Astrocyte (in vitro differentiated cells and primary cell): ENCODE measurements at regions not wholly inside any gene's neighbourhood (a gene's known extent, or its start where the extent isn't known, plus 50 kb on each side); places are given as distances from the start of the nearest gene placed in this dataset.

ENCODE experiments used
- DNase-seq: peaks from one replicate; pipeline ENCODE4 v3.0.0-alpha.2; 2010; ENCODE audit warnings: low read depth
- FAIRE-seq: peaks from 2 replicates; lab custom pipeline; 2011; peaks lifted over from hg19 to GRCh38; lab: Jason Lieb, UNC
- H2AFZ ChIP-seq: 2 replicates; pipeline ENCODE4 v1.6.0; 2012; ENCODE audit warnings: low read depth, low read length, inconsistent platforms
- H3K27ac ChIP-seq: 2 replicates; pipeline ENCODE4 v1.5.1; 2011; ENCODE audit warnings: low read depth, low read length, inconsistent platforms
- H3K27me3 ChIP-seq: 2 replicates; pipeline ENCODE4 v1.6.0; 2011; ENCODE audit warnings: low read length, inconsistent platforms; ENCODE audit not compliant: insufficient read depth
- H3K36me3 ChIP-seq: 2 replicates; pipeline ENCODE4 v1.5.1; 2011; ENCODE audit warnings: low read length, inconsistent platforms; ENCODE audit not compliant: insufficient read depth
- H3K4me1 ChIP-seq: 2 replicates; pipeline ENCODE4 v1.5.1; 2011; ENCODE audit warnings: low read length, inconsistent platforms; ENCODE audit not compliant: insufficient read depth
- H3K4me2 ChIP-seq: 2 replicates; pipeline ENCODE4 v1.6.0; 2012; ENCODE audit warnings: low read length, inconsistent platforms
- H3K4me3 ChIP-seq: 2 replicates; pipeline ENCODE4 v1.5.1; 2011; ENCODE audit warnings: low read depth, mild to moderate bottlenecking, low read length, inconsistent platforms; ENCODE audit not compliant: insufficient read depth
- H3K79me2 ChIP-seq: 2 replicates; pipeline ENCODE4 v1.6.0; 2012; ENCODE audit warnings: mild to moderate bottlenecking, low read length, inconsistent platforms; ENCODE audit not compliant: insufficient read depth
- H3K9ac ChIP-seq: 2 replicates; pipeline ENCODE4 v1.6.0; 2012; ENCODE audit warnings: mild to moderate bottlenecking, low read length, inconsistent platforms
- H3K9me3 ChIP-seq: 2 replicates; pipeline ENCODE4 v1.5.1; 2012; ENCODE audit warnings: low read depth, mild to moderate bottlenecking, low read length, inconsistent platforms; ENCODE audit not compliant: insufficient read depth
- H4K20me1 ChIP-seq: 2 replicates; pipeline ENCODE4 v1.6.0; 2012; ENCODE audit warnings: low read length, inconsistent platforms; ENCODE audit not compliant: insufficient read depth
- H3K27ac Mint-ChIP-seq: one replicate; pipeline ENCODE4 v1.8.0; 2021; ENCODE audit warnings: mild to moderate bottlenecking, mixed read lengths; ENCODE audit not compliant: unreplicated experiment
- H3K27me3 Mint-ChIP-seq: one replicate; pipeline ENCODE4 v1.8.0; 2021; ENCODE audit warnings: low read depth, mixed read lengths; ENCODE audit not compliant: unreplicated experiment
- H3K36me3 Mint-ChIP-seq: one replicate; pipeline ENCODE4 v1.8.0; 2021; ENCODE audit warnings: low read depth, mixed read lengths; ENCODE audit not compliant: unreplicated experiment
- H3K4me1 Mint-ChIP-seq: one replicate; pipeline ENCODE4 v1.8.0; 2021; ENCODE audit warnings: low read depth, mixed read lengths; ENCODE audit not compliant: unreplicated experiment
- H3K4me3 Mint-ChIP-seq: one replicate; pipeline ENCODE4 v1.8.0; 2021; ENCODE audit warnings: mild to moderate bottlenecking, moderate library complexity, mixed read lengths; ENCODE audit not compliant: unreplicated experiment
- H3K9me3 Mint-ChIP-seq: one replicate; pipeline ENCODE4 v1.8.0; 2021; ENCODE audit warnings: mild to moderate bottlenecking, mixed read lengths; ENCODE audit not compliant: unreplicated experiment
- EZH2 ChIP-seq: IDR thresholded peaks from 2 replicates; pipeline ENCODE4 v1.6.1; 2012; ENCODE audit warnings: mild to moderate bottlenecking, low read length, inconsistent platforms; ENCODE audit not compliant: insufficient read depth
- TF ChIP-seq, protein P1 (sequence below): IDR thresholded peaks from 2 replicates; pipeline ENCODE4 v1.5.1; 2011; ENCODE audit warnings: low read depth, mild to moderate bottlenecking, inconsistent platforms, low read length, moderate library complexity; ENCODE audit not compliant: insufficient read depth

GRCh38 chr3:164550857-164551256 is 527.4 kb downstream of the SI start:
- Histone ChIP-seq H3K9ac (no peak overlapping the region), H2AFZ (no peak overlapping the region), H3K4me2 (no peak overlapping the region), H3K27me3 (no peaks in the 10 kb centered on the region), H3K4me1 (no peaks in the 10 kb centered on the region), H4K20me1 (no peaks in the 10 kb centered on the region), H3K36me3 (no peaks in the 10 kb centered on the region), H3K9me3 (no peaks in the 10 kb centered on the region), H3K27ac (no peak overlapping the region), H3K79me2 (no peaks in the 10 kb centered on the region), H3K4me3 (no peak overlapping the region)
- no peak for TF ChIP-seq EZH2
- TF ChIP-seq, protein P1, sequence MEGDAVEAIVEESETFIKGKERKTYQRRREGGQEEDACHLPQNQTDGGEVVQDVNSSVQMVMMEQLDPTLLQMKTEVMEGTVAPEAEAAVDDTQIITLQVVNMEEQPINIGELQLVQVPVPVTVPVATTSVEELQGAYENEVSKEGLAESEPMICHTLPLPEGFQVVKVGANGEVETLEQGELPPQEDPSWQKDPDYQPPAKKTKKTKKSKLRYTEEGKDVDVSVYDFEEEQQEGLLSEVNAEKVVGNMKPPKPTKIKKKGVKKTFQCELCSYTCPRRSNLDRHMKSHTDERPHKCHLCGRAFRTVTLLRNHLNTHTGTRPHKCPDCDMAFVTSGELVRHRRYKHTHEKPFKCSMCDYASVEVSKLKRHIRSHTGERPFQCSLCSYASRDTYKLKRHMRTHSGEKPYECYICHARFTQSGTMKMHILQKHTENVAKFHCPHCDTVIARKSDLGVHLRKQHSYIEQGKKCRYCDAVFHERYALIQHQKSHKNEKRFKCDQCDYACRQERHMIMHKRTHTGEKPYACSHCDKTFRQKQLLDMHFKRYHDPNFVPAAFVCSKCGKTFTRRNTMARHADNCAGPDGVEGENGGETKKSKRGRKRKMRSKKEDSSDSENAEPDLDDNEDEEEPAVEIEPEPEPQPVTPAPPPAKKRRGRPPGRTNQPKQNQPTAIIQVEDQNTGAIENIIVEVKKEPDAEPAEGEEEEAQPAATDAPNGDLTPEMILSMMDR, result no peak
- DNase-seq (no peak), FAIRE-seq (no peak)
- Mint-ChIP-seq H3K9me3 (no peaks in the 10 kb centered on the region), H3K27ac (no peak overlapping the region), H3K4me3 (no peak overlapping the region), H3K27me3 (no peaks in the 10 kb centered on the region), H3K4me1 (no peaks in the 10 kb centered on the region), H3K36me3 (no peaks in the 10 kb centered on the region)

- DNase-seq (no peak), FAIRE-seq (no peak)
- no peaks in the 10 kb centered on the region for H3K79me2 ChIP-seq
- Mint-ChIP-seq H3K27me3 (no peaks in the 10 kb centered on the region), H3K4me1 (no peaks in the 10 kb centered on the region), H3K27ac (no peak overlapping the region), H3K9me3 (no peaks in the 10 kb centered on the region), H3K4me3 (no peak overlapping the region), H3K36me3 (no peaks in the 10 kb centered on the region)
- H4K20me1 ChIP-seq, result no peaks in the 10 kb centered on the region
- H3K4me3 ChIP-seq, result no peak overlapping the region
- H3K36me3 ChIP-seq, result no peaks in the 10 kb centered on the region
- H3K4me2 ChIP-seq, result no peak overlapping the region
- H3K9ac ChIP-seq, result no peak overlapping the region
- no peak overlapping the region for H2AFZ ChIP-seq
- no peak overlapping the region for H3K27ac ChIP-seq
- H3K9me3 ChIP-seq, result peaks cover 6% of the 10 kb centered on the region
- no peak for TF ChIP-seq EZH2
- TF ChIP-seq, protein P1, result no peak
- H3K27me3 ChIP-seq, result no peaks in the 10 kb centered on the region
- no peaks in the 10 kb centered on the region for H3K4me1 ChIP-seq
Measured at GRCh38 chr3:164539215-164539614, 539.1 kb downstream of the SI start.

GRCh38 chr3:164537485-164537884 is 540.8 kb downstream of the SI start:
- H3K27ac ChIP-seq, result no peak overlapping the region
- H3K9me3 ChIP-seq, result peaks cover 4% of the 10 kb centered on the region
- no peak overlapping the region for H3K4me3 ChIP-seq
- no peaks in the 10 kb centered on the region for H3K79me2 ChIP-seq
- H3K27me3 Mint-ChIP-seq, result no peaks in the 10 kb centered on the region
- H3K4me2 ChIP-seq, result no peak overlapping the region
- no peak overlapping the region for H3K4me3 Mint-ChIP-seq
- no peaks in the 10 kb centered on the region for H3K36me3 ChIP-seq
- TF ChIP-seq, protein P1, result no peak
- no peak for TF ChIP-seq EZH2
- no peaks in the 10 kb centered on the region for H3K4me1 ChIP-seq
- no peaks in the 10 kb centered on the region for H3K4me1 Mint-ChIP-seq
- H3K27ac Mint-ChIP-seq, result no peak overlapping the region
- no peak overlapping the region for H3K9ac ChIP-seq
- H3K36me3 Mint-ChIP-seq, result no peaks in the 10 kb centered on the region
- DNase-seq (no peak), FAIRE-seq (no peak)
- no peaks in the 10 kb centered on the region for H4K20me1 ChIP-seq
- H2AFZ ChIP-seq, result no peak overlapping the region
- no peaks in the 10 kb centered on the region for H3K27me3 ChIP-seq
- H3K9me3 Mint-ChIP-seq, result no peaks in the 10 kb centered on the region
